Upper lobe of left lung (tissue), 6 donors: ENCODE measurements at regions not wholly inside any gene's neighbourhood (a gene's known extent, or its start where the extent isn't known, plus 50 kb on each side); places are given as distances from the start of the nearest gene placed in this dataset.

Source experiments
- ATAC-seq, 2 donors: fragments of 200-7000 bp; cut with Tn5 transposase; one replicate each; pipeline ENCODE4 v1.9.1; 2022; ENCODE audit warnings: mild to moderate bottlenecking in 2 of 2, moderate library complexity in 2 of 2; ENCODE audit not compliant: low FRiP score in 2 of 2
- DNase-seq, 2 donors: peaks; one replicate each; pipeline ENCODE4 v3.0.0-alpha.2; 2019 to 2020
- H3K27ac ChIP-seq, 4 donors: fragments of 200-600 bp; sonication (generic); one replicate each; pipeline ENCODE4 v1.5.1; 2016 to 2019
- H3K27me3 ChIP-seq, 4 donors: fragments of 200-600 bp; sonication (generic); one replicate each; pipeline ENCODE4 v1.5.1; 2017 to 2019
- H3K36me3 ChIP-seq, 4 donors: fragments of 200-600 bp; sonication (generic); one replicate each; pipeline ENCODE4 v1.5.1; 2016 to 2019
- H3K4me1 ChIP-seq, 4 donors: fragments of 200-600 bp; sonication (generic); one replicate each; pipeline ENCODE4 v1.5.1; 2018 to 2019
- H3K4me3 ChIP-seq, 4 donors: fragments of 200-600 bp; sonication (generic); one replicate each; pipeline ENCODE4 v1.5.1; 2017 to 2019; ENCODE audit warnings: mild to moderate bottlenecking in 2 of 4, moderate library complexity in 1 of 4
- H3K9me3 ChIP-seq, 4 donors: fragments of 200-600 bp; sonication (generic); one replicate each; pipeline ENCODE4 v1.5.1; 2018 to 2019
- EP300 ChIP-seq, 4 donors: sonication (generic); formaldehyde crosslinking; IDR thresholded peaks; one replicate each; pipeline ENCODE4 v1.5.1; 2017; ENCODE audit warnings: antibody characterized with exemption in 4 of 4, control low read depth in 2 of 4
- POLR2A ChIP-seq, 4 donors: fragments of 450-650 bp; IDR thresholded peaks; one replicate each; pipeline ENCODE4 v1.5.1; 2016 to 2017; ENCODE audit warnings: antibody characterized with exemption in 4 of 4, mild to moderate bottlenecking in 2 of 4
- POLR2AphosphoS5 ChIP-seq, 2 donors: sonication (generic); formaldehyde crosslinking; IDR thresholded peaks; one replicate each; pipeline ENCODE4 v1.5.1; 2017; ENCODE audit warnings: antibody characterized with exemption in 2 of 2
- WGBS, 2 donors: methylation state at CpG; one replicate each; pipeline ENCODE4 v1.1.5; 2017 to 2018; 5-methylcytosine and 5-hydroxymethylcytosine counted together
- small RNA-seq, 4 donors: library from RNA; depleted of rRNA; stranded (forward); fragments of <200 nt; gene quantifications; one replicate each; pipeline ENCODE3, GENCODE V24; 2016
- TF ChIP-seq, protein P1 (sequence below), 6 experiments: fragments of 450-650 bp in 4 of 6; fragments of 200-600 bp in 2 of 6; sonication (generic) in 2 of 6; IDR thresholded peaks; one replicate each; pipeline ENCODE4 v1.5.1; 2016 to 2019; ENCODE audit warnings: antibody characterized with exemption in 6 of 6
- donor health status: DM: no; HTN: no; CAD: no; lungs with moderate emphysema.
- donor health status: DM: no; HTN: yes; CAD: no; lungs with severe emphysema.

DNA sequence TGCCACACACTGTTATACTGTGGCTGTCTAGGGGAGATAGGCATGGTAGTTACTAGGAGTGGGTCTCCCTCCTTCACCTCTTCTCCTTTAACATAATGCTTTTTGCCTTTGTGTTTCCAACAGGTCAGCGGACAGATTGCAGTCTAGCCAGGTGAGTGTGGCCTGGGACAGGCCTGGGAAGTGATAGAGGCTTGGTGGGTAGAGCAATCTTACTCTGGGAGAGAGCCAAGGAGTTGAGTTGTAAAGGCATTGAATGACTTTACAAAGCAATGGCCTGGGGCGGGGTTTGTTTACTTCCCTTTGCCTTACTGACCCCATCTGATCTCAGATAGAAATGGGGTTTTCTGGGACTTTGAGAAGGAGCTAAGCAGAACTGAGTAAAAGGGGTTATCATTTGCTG is 51.0 kb upstream of the IKBKE start:
- 71 to 93% methylated on average over 2 of the region's 2 CpGs for WGBS, 2 donors
- Histone ChIP-seq H3K36me3 (peaks cover 6 to 92% (median 24%) of the 10 kb centered on the region in 4 donors), H3K27me3 (no peaks in the 10 kb centered on the region), H3K4me1 (peaks cover 0 to 14% (median 8%) of the 10 kb centered on the region in 4 donors), H3K4me3 (no peak overlapping the region), H3K27ac (no peak overlapping the region), H3K9me3 (no peaks in the 10 kb centered on the region)
- DNase-seq = no peak
- no peak for ATAC-seq
- TF ChIP-seq POLR2A (IDR thresholded peaks at IDR 0.05) (no peak), EP300 (IDR thresholded peaks at IDR 0.05) (no peak), POLR2AphosphoS5 (IDR thresholded peaks at IDR 0.05) (no peak)
- TF ChIP-seq, protein P1, sequence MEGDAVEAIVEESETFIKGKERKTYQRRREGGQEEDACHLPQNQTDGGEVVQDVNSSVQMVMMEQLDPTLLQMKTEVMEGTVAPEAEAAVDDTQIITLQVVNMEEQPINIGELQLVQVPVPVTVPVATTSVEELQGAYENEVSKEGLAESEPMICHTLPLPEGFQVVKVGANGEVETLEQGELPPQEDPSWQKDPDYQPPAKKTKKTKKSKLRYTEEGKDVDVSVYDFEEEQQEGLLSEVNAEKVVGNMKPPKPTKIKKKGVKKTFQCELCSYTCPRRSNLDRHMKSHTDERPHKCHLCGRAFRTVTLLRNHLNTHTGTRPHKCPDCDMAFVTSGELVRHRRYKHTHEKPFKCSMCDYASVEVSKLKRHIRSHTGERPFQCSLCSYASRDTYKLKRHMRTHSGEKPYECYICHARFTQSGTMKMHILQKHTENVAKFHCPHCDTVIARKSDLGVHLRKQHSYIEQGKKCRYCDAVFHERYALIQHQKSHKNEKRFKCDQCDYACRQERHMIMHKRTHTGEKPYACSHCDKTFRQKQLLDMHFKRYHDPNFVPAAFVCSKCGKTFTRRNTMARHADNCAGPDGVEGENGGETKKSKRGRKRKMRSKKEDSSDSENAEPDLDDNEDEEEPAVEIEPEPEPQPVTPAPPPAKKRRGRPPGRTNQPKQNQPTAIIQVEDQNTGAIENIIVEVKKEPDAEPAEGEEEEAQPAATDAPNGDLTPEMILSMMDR (IDR thresholded peaks at IDR 0.05) = no peak

DNA sequence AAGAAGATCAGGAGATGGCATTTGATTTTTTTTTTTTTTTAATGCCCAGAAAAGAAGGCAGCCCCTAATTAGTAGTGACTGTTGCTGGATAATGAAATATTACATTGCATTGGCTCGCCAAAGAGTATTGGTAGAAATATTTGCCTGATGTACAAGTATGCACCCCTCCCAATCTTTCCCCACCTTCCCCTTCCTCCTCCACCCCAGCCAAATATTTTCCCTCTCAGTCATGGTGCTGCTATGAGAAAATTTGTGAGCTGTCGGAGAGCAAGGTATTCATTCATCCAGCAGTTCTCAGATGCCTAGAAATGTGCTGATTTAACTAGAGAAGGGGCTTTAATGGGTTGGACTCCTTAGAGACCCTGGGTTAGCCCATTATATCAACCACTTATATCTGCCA is 50.5 kb upstream of the IKBKE start:
- no peak for DNase-seq
- Histone ChIP-seq H3K27me3 (no peaks in the 10 kb centered on the region), H3K36me3 (peaks cover 6 to 93% (median 26%) of the 10 kb centered on the region in 4 donors), H3K4me3 (no peak overlapping the region), H3K4me1 (peaks cover 0 to 14% (median 8%) of the 10 kb centered on the region in 4 donors), H3K27ac (no peak overlapping the region), H3K9me3 (no peaks in the 10 kb centered on the region)
- 75 to 79% methylated on average over 2 of the region's 2 CpGs for WGBS, 2 donors
- no peak for ATAC-seq
- TF ChIP-seq POLR2A (IDR thresholded peaks at IDR 0.05) = no peak
- TF ChIP-seq, protein P1 (IDR thresholded peaks at IDR 0.05) = no peak
- no peak for TF ChIP-seq EP300 (IDR thresholded peaks at IDR 0.05)
- TF ChIP-seq POLR2AphosphoS5 (IDR thresholded peaks at IDR 0.05) = no peak

DNA sequence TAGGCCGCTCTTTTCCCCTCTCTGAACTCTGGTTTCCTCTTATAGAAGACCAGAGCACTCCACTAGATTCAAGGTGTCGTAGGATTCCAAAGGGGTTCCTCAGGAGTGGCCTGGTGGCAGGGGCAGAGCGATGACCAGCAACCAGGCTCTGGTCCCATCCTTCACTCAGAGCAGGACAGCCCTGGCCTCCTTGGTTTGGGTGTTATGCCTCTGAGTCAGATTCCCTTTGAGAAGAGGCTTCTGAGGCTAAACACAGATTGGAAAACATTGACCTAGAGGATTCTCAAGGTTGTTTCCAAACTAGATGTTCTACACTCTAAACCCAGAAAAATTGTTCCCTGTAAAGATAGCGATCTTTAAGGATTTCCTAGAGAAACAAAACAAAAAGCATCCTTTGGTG is 49.8 kb upstream of the IKBKE start:
- Histone ChIP-seq H3K27me3 (no peaks in the 10 kb centered on the region), H3K27ac (no peak overlapping the region), H3K4me1 (peaks cover 0 to 14% (median 8%) of the 10 kb centered on the region in 4 donors), H3K9me3 (no peaks in the 10 kb centered on the region), H3K36me3 (peaks cover 6 to 92% (median 27%) of the 10 kb centered on the region in 4 donors), H3K4me3 (no peak overlapping the region)
- 71 to 91% methylated on average over 3 to 4 of the region's 4 CpGs for WGBS, 2 donors
- TF ChIP-seq EP300 (IDR thresholded peaks at IDR 0.05) (no peak), POLR2AphosphoS5 (IDR thresholded peaks at IDR 0.05) (no peak), POLR2A (IDR thresholded peaks at IDR 0.05) (no peak)
- TF ChIP-seq, protein P1 (IDR thresholded peaks at IDR 0.05) = no peak
- ATAC-seq = no peak
- DNase-seq = no peak

Small RNA genes in the stretch of these regions (small RNA-seq; reads per million reads assigned to genes)
- 0 reads per million in 4 donors for gene AC244023.1
